ENCODE measurements at regions not wholly inside any gene's neighbourhood (a gene's known extent, or its start where the extent isn't known, plus 50 kb on each side); places are given as distances from the start of the nearest gene placed in this dataset.

DNA sequence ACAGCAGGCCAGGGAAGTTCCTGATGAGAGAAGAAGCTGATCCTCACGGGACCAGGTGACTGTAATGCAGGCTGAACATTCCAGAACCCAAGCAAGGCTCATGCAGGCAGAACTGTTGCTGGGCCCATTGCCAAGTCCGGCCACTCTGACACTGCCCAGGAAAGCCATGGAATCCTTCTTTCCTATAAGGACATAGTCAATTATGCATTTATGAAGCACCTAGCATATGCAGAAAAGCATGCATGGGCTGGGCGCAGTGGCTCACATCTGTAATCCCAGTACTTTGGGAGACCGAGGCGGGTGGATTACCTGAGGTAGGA is 83.7 kb upstream of the SLC1A3 start:
- H3K4me1 Mint-ChIP-seq (ENCODE audit: unreplicated experiment), result no peaks in the 10 kb centered on the region
- H3K9me3 Mint-ChIP-seq (ENCODE audit: unreplicated experiment), result peaks cover 5% of the 10 kb centered on the region
- peaks cover 28% of the 10 kb centered on the region for H3K27me3 Mint-ChIP-seq (ENCODE audit: unreplicated experiment)
- no peak for DNase-seq (ENCODE audit: extremely low spot score, unreplicated experiment)
- no peak overlapping the region for H3K27ac Mint-ChIP-seq (ENCODE audit: unreplicated experiment)
- TF ChIP-seq, protein P1, sequence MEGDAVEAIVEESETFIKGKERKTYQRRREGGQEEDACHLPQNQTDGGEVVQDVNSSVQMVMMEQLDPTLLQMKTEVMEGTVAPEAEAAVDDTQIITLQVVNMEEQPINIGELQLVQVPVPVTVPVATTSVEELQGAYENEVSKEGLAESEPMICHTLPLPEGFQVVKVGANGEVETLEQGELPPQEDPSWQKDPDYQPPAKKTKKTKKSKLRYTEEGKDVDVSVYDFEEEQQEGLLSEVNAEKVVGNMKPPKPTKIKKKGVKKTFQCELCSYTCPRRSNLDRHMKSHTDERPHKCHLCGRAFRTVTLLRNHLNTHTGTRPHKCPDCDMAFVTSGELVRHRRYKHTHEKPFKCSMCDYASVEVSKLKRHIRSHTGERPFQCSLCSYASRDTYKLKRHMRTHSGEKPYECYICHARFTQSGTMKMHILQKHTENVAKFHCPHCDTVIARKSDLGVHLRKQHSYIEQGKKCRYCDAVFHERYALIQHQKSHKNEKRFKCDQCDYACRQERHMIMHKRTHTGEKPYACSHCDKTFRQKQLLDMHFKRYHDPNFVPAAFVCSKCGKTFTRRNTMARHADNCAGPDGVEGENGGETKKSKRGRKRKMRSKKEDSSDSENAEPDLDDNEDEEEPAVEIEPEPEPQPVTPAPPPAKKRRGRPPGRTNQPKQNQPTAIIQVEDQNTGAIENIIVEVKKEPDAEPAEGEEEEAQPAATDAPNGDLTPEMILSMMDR (IDR thresholded peaks at IDR 0.05), result no peak
- H3K4me3 Mint-ChIP-seq (ENCODE audit: unreplicated experiment), result no peak overlapping the region
- H3K36me3 Mint-ChIP-seq (ENCODE audit: unreplicated experiment), result no peaks in the 10 kb centered on the region

DNA sequence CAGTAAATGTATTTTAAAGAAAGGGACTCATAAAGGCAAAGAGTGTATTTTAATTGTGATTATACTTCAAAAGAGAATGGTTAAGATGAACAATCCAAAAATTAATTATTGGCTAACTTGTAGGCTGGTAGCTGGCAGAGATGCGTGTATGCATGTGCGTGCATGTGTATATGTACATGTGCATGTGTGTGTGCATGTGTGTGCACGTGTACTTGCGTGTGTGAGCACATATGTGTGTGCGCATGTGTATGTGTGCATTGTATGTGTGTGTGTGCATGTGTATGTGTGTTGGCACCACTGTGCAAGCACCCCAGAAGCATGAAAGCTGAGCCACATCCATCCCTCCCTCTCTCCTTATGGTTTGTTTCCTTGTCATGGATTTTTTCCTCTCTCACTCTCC is 83.0 kb upstream of the SLC1A3 start:
- Mint-ChIP-seq H3K27ac (ENCODE audit: unreplicated experiment) (no peak overlapping the region), H3K4me1 (ENCODE audit: unreplicated experiment) (no peaks in the 10 kb centered on the region), H3K9me3 (ENCODE audit: unreplicated experiment) (peaks cover 2% of the 10 kb centered on the region), H3K4me3 (ENCODE audit: unreplicated experiment) (no peak overlapping the region), H3K36me3 (ENCODE audit: unreplicated experiment) (no peaks in the 10 kb centered on the region), H3K27me3 (ENCODE audit: unreplicated experiment) (peaks cover 23% of the 10 kb centered on the region)
- TF ChIP-seq, protein P1 (IDR thresholded peaks at IDR 0.05), result no peak
- DNase-seq (ENCODE audit: extremely low spot score, unreplicated experiment), result no peak

DNA sequence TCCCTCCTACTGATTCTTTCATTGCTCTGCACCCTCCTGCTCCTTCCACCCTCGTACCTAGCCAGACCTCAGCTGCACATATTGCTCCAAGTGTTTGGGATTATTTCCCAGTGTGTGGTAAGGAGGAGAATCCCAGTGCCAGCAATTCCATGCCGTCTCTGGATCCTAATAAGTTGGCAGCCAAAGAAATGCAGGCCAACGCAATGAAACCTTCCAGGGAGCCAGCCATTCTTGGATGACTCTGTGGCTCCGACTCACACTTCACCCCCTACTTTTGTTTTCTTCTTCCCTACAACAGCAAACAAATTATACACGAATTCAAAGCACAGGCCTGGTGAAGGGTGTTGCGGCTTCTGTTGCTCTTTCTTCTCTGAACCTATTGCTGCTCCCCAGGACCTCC is 82.5 kb upstream of the SLC1A3 start:
- peaks cover 20% of the 10 kb centered on the region for H3K27me3 Mint-ChIP-seq (ENCODE audit: unreplicated experiment)
- no peak overlapping the region for H3K4me3 Mint-ChIP-seq (ENCODE audit: unreplicated experiment)
- no peak for DNase-seq (ENCODE audit: extremely low spot score, unreplicated experiment)
- no peaks in the 10 kb centered on the region for H3K36me3 Mint-ChIP-seq (ENCODE audit: unreplicated experiment)
- H3K27ac Mint-ChIP-seq (ENCODE audit: unreplicated experiment), result no peak overlapping the region
- TF ChIP-seq, protein P1 (IDR thresholded peaks at IDR 0.05), result no peak
- no peaks in the 10 kb centered on the region for H3K9me3 Mint-ChIP-seq (ENCODE audit: unreplicated experiment)
- H3K4me1 Mint-ChIP-seq (ENCODE audit: unreplicated experiment), result no peaks in the 10 kb centered on the region

DNA sequence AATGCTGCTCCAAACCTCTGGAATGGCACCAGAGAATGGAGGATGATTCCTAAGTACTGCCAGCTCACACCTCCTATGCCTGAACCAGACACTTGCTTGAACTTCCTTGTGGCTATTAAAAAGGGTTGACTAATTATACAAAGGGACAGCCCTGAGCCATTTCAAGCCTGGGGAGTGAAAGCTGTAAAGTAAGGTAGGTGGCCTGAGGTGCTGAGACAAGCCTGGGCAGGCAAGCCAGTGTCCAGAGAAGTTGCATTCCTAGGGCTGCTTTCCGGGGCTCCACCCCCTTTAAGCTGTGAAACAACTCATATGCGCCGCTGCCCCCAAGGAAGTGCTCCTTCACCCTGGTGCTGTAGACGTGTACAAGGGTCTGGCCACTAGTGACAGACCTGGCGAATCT is 79.9 kb upstream of the SLC1A3 start:
- no peak overlapping the region for H3K27ac Mint-ChIP-seq (ENCODE audit: unreplicated experiment)
- TF ChIP-seq, protein P1 (IDR thresholded peaks at IDR 0.05), result no peak
- peaks cover 37% of the 10 kb centered on the region for H3K27me3 Mint-ChIP-seq (ENCODE audit: unreplicated experiment)
- H3K36me3 Mint-ChIP-seq (ENCODE audit: unreplicated experiment), result no peaks in the 10 kb centered on the region
- H3K4me3 Mint-ChIP-seq (ENCODE audit: unreplicated experiment), result no peak overlapping the region
- no peak for DNase-seq (ENCODE audit: extremely low spot score, unreplicated experiment)
- no peaks in the 10 kb centered on the region for H3K4me1 Mint-ChIP-seq (ENCODE audit: unreplicated experiment)
- H3K9me3 Mint-ChIP-seq (ENCODE audit: unreplicated experiment), result no peaks in the 10 kb centered on the region

DNA sequence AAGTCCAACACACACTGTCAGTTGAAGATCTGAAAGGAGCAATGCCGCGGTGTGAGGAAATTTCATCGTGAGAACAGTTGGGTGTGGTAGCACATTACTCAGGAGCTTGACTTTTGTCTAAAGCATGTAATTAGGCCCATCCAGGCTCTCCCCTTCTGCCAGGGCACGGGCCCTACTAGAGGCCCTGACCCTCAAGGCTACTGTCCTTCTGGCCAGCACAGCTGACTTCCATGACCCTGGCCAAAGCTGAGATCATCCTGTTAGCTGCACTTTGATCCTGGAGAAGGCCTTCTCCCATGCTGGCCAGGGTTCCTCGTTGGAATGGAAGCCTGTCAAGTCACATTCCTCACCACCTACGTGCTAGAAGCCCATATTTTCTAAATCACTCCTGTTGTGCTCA is 77.8 kb upstream of the SLC1A3 start:
- Mint-ChIP-seq H3K27me3 (ENCODE audit: unreplicated experiment) (peaks cover 48% of the 10 kb centered on the region), H3K36me3 (ENCODE audit: unreplicated experiment) (no peaks in the 10 kb centered on the region), H3K27ac (ENCODE audit: unreplicated experiment) (no peak overlapping the region), H3K9me3 (ENCODE audit: unreplicated experiment) (no peaks in the 10 kb centered on the region), H3K4me1 (ENCODE audit: unreplicated experiment) (no peaks in the 10 kb centered on the region), H3K4me3 (ENCODE audit: unreplicated experiment) (no peak overlapping the region)
- TF ChIP-seq, protein P1 (IDR thresholded peaks at IDR 0.05), result no peak
- DNase-seq (ENCODE audit: extremely low spot score, unreplicated experiment), result no peak
